ENCODE measurements at regions not wholly inside any gene's neighbourhood (a gene's known extent, or its start where the extent isn't known, plus 50 kb on each side); places are given as distances from the start of the nearest gene placed in this dataset.

DNA sequence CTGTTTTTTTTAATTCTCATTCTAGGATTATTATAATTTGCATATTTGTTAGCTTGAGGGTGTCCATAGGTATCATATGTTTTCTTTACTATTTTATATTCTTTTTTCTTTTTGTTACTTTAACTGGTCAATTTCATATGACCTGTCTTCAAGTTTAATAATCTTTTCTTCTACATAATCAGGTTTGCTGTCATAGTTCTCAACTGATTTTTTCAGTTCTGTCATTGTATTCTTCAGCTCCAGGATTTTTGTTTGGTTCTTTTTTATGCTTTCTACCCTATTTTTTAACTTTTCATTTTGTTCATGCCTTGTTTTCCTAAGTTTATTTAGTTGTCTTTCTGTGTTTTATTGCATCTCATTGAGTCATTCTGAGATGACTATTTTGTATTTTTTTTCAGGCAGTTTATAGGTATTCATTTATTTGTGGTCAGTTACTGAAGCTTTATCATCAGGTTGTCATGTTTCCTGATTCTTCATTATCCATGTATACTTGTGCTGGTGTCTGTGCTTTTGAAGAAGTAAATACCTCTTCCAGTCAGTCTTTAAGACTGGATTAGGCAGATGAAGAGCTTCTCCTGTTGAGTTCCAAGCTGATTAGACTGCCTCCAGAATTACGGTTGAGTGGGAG is 220.3 kb upstream of the VEGFC start:
- no peaks in the 10 kb centered on the region for H3K4me1 ChIP-seq (ENCODE audit: insufficient read depth, low read length)
- peaks cover 5% of the 10 kb centered on the region for H3K9me3 ChIP-seq (ENCODE audit: low read length)
- no peak overlapping the region for H3K27ac ChIP-seq (ENCODE audit: low read depth, low read length)

DNA sequence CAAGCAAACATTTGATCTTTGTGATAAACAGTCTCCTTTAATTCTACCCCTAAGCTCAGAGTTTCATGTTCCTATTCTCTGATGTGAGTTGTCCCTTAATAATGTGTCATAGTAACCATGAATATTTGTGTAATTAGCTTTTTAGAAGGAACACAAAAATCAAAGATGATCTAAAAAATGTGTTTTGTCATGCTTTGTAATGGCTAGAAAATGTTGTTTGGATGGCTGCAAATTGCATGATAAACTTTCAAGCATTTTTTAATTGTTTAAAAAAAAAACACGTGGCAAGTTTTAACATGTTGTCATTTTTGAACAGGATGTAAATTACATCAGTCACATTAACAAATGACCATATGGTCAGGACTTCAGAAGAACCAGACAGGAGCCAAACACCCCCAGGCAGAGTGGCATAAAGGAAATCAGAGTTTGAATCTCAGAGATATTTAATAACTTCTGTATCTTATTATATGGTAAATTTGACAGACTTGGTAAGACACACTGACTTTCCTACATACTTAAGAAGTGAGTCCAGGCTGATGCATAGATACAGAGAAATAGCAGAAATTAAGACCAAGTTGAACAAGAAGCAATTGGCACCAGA is 223.9 kb upstream of the VEGFC start:
- no peaks in the 10 kb centered on the region for H3K36me3 ChIP-seq (ENCODE audit: insufficient read depth, low read length)
- H3K9ac ChIP-seq (ENCODE audit: low read length) = no peak overlapping the region
- H3K27me3 ChIP-seq (ENCODE audit: control insufficient read depth in 1 of 2, insufficient read depth in 2 of 2, low read length in 2 of 2) = no peaks in the 10 kb centered on the region
- no peak overlapping the region for H3K4me3 ChIP-seq (ENCODE audit: low read depth in 1 of 2, low read length in 2 of 2)
- no peak overlapping the region for H3K27ac ChIP-seq (ENCODE audit: low read depth, low read length)
- no peaks in the 10 kb centered on the region for H3K4me1 ChIP-seq (ENCODE audit: insufficient read depth, low read length)
- peaks cover 5% of the 10 kb centered on the region for H3K9me3 ChIP-seq (ENCODE audit: low read length)

More for the DNA sequence above, 220.3 kb upstream of the VEGFC start:
- Histone ChIP-seq H3K27me3 (ENCODE audit: control insufficient read depth in 1 of 2, insufficient read depth in 2 of 2, low read length in 2 of 2) (no peaks in the 10 kb centered on the region), H3K9ac (ENCODE audit: low read length) (no peak overlapping the region), H3K36me3 (ENCODE audit: insufficient read depth, low read length) (no peaks in the 10 kb centered on the region), H3K4me3 (ENCODE audit: low read depth in 1 of 2, low read length in 2 of 2) (no peak overlapping the region)

DNA sequence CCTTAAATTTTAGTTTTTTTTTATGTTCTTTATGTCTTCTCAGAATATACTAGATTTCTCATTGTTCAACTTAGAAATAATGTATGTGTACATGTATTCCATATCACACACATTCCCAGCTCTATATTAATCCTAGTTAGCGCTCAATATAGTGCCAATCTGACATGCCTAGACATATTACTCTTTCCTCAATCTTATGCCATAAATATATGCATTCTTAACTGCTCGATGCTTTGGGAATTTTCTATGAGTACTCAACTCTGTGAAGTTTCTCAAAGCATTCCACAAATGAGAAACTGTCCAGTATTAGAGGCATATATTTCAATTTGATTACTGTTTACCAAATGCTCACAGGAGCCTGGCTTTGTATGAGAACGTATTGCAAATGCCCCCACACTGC is 231.2 kb upstream of the VEGFC start:
- Histone ChIP-seq H3K27ac (ENCODE audit: low read depth, low read length) (no peak overlapping the region), H3K27me3 (ENCODE audit: control insufficient read depth in 1 of 2, insufficient read depth in 2 of 2, low read length in 2 of 2) (no peaks in the 10 kb centered on the region), H3K9ac (ENCODE audit: low read length) (no peak overlapping the region), H3K36me3 (ENCODE audit: insufficient read depth, low read length) (no peaks in the 10 kb centered on the region), H3K4me3 (ENCODE audit: low read depth in 1 of 2, low read length in 2 of 2) (no peak overlapping the region), H3K4me1 (ENCODE audit: insufficient read depth, low read length) (no peaks in the 10 kb centered on the region), H3K9me3 (ENCODE audit: low read length) (no peaks in the 10 kb centered on the region)

- no peak overlapping the region for H3K4me3 ChIP-seq (ENCODE audit: low read depth in 1 of 2, low read length in 2 of 2)
- H3K27me3 ChIP-seq (ENCODE audit: control insufficient read depth in 1 of 2, insufficient read depth in 2 of 2, low read length in 2 of 2) = no peaks in the 10 kb centered on the region
- no peaks in the 10 kb centered on the region for H3K9me3 ChIP-seq (ENCODE audit: low read length)
- H3K27ac ChIP-seq (ENCODE audit: low read depth, low read length) = no peak overlapping the region
- no peaks in the 10 kb centered on the region for H3K4me1 ChIP-seq (ENCODE audit: insufficient read depth, low read length)
- no peaks in the 10 kb centered on the region for H3K36me3 ChIP-seq (ENCODE audit: insufficient read depth, low read length)
- no peak overlapping the region for H3K9ac ChIP-seq (ENCODE audit: low read length)
Observed at GRCh38 chr4:177032341-177032740, 239.6 kb upstream of the VEGFC start.

GRCh38 chr4:177033135-177033534 is 240.4 kb upstream of the VEGFC start:
- no peaks in the 10 kb centered on the region for H3K27me3 ChIP-seq (ENCODE audit: control insufficient read depth in 1 of 2, insufficient read depth in 2 of 2, low read length in 2 of 2)
- no peak overlapping the region for H3K27ac ChIP-seq (ENCODE audit: low read depth, low read length)
- no peak overlapping the region for H3K9ac ChIP-seq (ENCODE audit: low read length)
- H3K4me3 ChIP-seq (ENCODE audit: low read depth in 1 of 2, low read length in 2 of 2) = no peak overlapping the region
- H3K36me3 ChIP-seq (ENCODE audit: insufficient read depth, low read length) = no peaks in the 10 kb centered on the region
- no peaks in the 10 kb centered on the region for H3K9me3 ChIP-seq (ENCODE audit: low read length)
- H3K4me1 ChIP-seq (ENCODE audit: insufficient read depth, low read length) = no peaks in the 10 kb centered on the region

DNA sequence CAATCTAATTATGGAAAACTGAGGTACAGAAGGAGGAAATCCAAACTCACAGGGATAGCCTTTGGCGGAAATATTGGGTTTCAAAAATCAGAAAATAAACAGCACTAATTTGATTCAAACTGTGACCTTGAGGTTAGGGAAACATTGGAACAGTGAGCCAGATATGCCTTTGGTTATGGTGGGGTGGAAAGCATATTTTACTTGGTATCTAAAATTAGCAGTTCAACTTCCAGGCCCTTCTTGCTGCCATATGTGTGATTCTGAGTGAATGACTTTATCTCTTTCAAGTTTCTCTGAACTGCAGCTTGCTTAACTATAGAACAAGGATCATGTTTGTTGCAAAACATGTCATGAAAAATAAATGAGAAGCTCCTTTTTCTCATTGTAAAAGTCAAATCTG is 240.9 kb upstream of the VEGFC start:
- Histone ChIP-seq H3K27ac (ENCODE audit: low read depth, low read length) (no peak overlapping the region), H3K4me1 (ENCODE audit: insufficient read depth, low read length) (no peaks in the 10 kb centered on the region), H3K9me3 (ENCODE audit: low read length) (no peaks in the 10 kb centered on the region), H3K36me3 (ENCODE audit: insufficient read depth, low read length) (no peaks in the 10 kb centered on the region), H3K9ac (ENCODE audit: low read length) (no peak overlapping the region), H3K27me3 (ENCODE audit: control insufficient read depth in 1 of 2, insufficient read depth in 2 of 2, low read length in 2 of 2) (no peaks in the 10 kb centered on the region), H3K4me3 (ENCODE audit: low read depth in 1 of 2, low read length in 2 of 2) (no peak overlapping the region)

DNA sequence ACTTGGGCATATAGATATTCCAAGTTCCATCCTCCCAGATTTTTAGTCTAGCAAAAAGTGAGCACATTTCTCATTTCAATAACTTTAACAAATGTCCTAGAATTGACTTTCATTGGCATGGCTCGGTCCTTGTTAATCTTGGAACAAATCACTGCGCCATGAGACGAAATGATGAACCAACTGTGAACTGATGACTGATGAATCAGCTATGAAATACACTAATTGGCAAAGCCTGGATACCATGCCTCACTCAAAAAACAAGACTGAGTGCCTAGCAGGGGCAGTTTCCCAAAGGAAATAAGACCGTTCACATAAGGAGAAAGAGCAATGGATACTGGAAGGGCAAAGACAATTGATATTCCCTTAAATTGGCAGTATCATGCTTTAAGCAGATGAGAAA is 248.6 kb upstream of the VEGFC start:
- H3K4me1 ChIP-seq (ENCODE audit: insufficient read depth, low read length) = no peaks in the 10 kb centered on the region
- no peaks in the 10 kb centered on the region for H3K27me3 ChIP-seq (ENCODE audit: control insufficient read depth in 1 of 2, insufficient read depth in 2 of 2, low read length in 2 of 2)
- no peaks in the 10 kb centered on the region for H3K9me3 ChIP-seq (ENCODE audit: low read length)

GRCh38 chr4:177047070-177047850 is 254.5 kb upstream of the VEGFC start:
- Histone ChIP-seq H3K4me1 (ENCODE audit: insufficient read depth, low read length) (no peaks in the 10 kb centered on the region), H3K9ac (ENCODE audit: low read length) (no peak overlapping the region), H3K27ac (ENCODE audit: low read depth, low read length) (no peak overlapping the region), H3K9me3 (ENCODE audit: low read length) (no peaks in the 10 kb centered on the region), H3K36me3 (ENCODE audit: insufficient read depth, low read length) (no peaks in the 10 kb centered on the region), H3K4me3 (ENCODE audit: low read depth in 1 of 2, low read length in 2 of 2) (no peak overlapping the region), H3K27me3 (ENCODE audit: control insufficient read depth in 1 of 2, insufficient read depth in 2 of 2, low read length in 2 of 2) (no peaks in the 10 kb centered on the region)

More for the DNA sequence above, 248.6 kb upstream of the VEGFC start:
- Histone ChIP-seq H3K36me3 (ENCODE audit: insufficient read depth, low read length) (no peaks in the 10 kb centered on the region), H3K4me3 (ENCODE audit: low read depth in 1 of 2, low read length in 2 of 2) (no peak overlapping the region), H3K27ac (ENCODE audit: low read depth, low read length) (no peak overlapping the region), H3K9ac (ENCODE audit: low read length) (no peak overlapping the region)

DNA sequence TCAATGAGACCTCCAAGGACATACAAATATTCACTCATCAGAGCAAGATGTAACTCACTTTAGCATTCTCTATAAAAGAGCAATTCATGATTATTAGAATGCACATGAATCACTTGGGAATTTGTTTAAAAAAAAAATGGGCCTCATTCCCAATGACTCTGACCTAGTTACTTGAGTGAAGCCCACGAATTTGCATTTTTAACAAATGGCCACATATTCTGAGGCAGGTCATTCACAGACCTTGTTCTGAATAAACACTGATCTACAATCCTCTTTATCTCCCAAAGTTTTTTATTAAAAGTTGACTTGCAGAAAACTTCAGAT is 255.1 kb upstream of the VEGFC start:
- Histone ChIP-seq H3K9me3 (ENCODE audit: low read length) (no peaks in the 10 kb centered on the region), H3K36me3 (ENCODE audit: insufficient read depth, low read length) (no peaks in the 10 kb centered on the region), H3K9ac (ENCODE audit: low read length) (no peak overlapping the region), H3K27me3 (ENCODE audit: control insufficient read depth in 1 of 2, insufficient read depth in 2 of 2, low read length in 2 of 2) (no peaks in the 10 kb centered on the region), H3K4me1 (ENCODE audit: insufficient read depth, low read length) (no peaks in the 10 kb centered on the region), H3K27ac (ENCODE audit: low read depth, low read length) (no peak overlapping the region), H3K4me3 (ENCODE audit: low read depth in 1 of 2, low read length in 2 of 2) (no peak overlapping the region)

DNA sequence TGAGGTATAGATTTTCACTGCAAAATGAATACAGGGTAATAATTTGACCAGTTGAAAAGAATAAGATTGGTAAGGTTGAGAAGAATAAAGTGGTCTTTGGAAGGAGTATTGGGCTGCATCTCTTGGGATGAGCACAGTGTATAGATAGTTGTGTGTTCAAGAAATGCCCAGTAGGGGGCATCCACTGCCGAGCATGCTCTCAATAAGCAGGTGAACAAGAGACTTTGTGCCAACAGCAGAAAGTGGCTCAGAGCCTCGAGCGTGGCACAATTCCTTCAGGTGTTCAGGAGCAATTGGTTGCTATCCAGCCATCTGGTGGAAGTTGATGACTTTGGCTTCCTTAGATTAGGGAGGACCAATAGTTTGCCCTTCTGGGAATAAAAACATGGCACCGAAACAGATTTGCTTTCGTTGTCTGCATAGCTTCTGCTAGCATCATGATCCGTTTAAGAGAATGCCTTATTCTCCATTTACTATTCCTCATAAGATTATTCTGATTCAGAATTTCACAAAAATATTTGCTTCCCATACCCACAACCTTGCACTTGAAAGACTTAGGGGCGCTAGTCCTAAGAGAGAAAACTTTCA is 258.1 kb upstream of the NEIL3 start:
- Histone ChIP-seq H3K27me3 (ENCODE audit: control insufficient read depth in 1 of 2, insufficient read depth in 2 of 2, low read length in 2 of 2) (no peaks in the 10 kb centered on the region), H3K9ac (ENCODE audit: low read length) (no peak overlapping the region), H3K4me1 (ENCODE audit: insufficient read depth, low read length) (no peaks in the 10 kb centered on the region), H3K4me3 (ENCODE audit: low read depth in 1 of 2, low read length in 2 of 2) (no peak overlapping the region), H3K27ac (ENCODE audit: low read depth, low read length) (no peak overlapping the region), H3K9me3 (ENCODE audit: low read length) (no peaks in the 10 kb centered on the region), H3K36me3 (ENCODE audit: insufficient read depth, low read length) (no peaks in the 10 kb centered on the region)

DNA sequence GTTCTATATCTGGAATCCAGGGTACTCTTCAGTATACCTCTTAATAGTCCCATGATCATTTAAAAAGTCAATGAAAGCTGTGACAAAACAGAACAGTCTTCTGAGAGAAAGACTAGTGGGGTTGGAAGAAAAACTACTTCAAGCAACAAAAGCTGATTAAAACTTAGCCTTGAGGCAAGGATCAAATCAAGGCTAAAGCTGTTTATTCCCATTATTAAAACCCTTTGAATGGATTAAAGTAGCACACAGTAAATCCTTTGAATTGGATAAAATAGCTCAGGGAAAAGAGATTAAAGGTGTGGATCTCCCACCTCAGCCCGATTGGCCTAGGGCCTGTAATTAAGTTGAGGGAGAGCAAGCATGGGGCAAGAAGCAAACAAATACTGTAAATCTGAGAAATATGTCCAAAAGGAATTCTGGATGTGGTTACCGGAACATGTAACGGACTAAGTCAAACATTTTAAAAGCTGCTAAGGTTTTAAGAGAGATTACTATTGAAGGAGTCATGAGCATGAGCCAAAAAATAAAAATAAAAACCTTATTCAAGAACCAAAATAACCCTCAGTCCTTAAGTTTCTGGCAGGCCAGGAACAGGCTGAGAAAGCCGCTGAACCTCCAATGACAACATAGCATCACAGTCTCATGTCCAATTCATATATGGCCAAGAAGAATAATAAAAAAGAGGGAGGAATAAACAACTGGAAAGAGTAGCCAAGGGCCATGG is 257.3 kb upstream of the NEIL3 start:
- Histone ChIP-seq H3K9me3 (ENCODE audit: low read length) (no peaks in the 10 kb centered on the region), H3K36me3 (ENCODE audit: insufficient read depth, low read length) (no peaks in the 10 kb centered on the region), H3K27ac (ENCODE audit: low read depth, low read length) (no peak overlapping the region), H3K27me3 (ENCODE audit: control insufficient read depth in 1 of 2, insufficient read depth in 2 of 2, low read length in 2 of 2) (no peaks in the 10 kb centered on the region), H3K4me1 (ENCODE audit: insufficient read depth, low read length) (no peaks in the 10 kb centered on the region), H3K9ac (ENCODE audit: low read length) (no peak overlapping the region), H3K4me3 (ENCODE audit: low read depth in 1 of 2, low read length in 2 of 2) (no peak overlapping the region)

All from muscle layer of colon (tissue), 2 donors.